ENCODE measurements at regions not wholly inside any gene's neighbourhood (a gene's known extent, or its start where the extent isn't known, plus 50 kb on each side); places are given as distances from the start of the nearest gene placed in this dataset.

DNA sequence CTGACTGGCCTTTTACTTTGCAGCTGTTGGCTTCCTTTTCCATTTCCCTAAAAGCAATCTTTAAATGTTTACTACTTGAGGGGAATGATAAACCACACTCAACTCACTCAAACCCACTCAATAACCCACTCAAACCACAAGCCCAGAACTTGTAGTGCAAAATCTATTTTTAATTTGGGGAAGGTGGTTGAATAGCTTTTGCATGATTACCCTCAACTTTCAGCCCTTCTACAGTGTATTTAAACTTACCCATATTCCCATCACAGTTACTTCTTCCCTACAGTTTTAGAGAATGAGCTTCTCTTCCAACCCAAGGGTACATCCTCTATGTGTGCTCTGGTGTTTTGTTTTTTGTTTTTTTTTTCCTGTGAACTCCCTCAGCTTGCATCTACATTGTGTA is 636.1 kb downstream of the TDRD15 start:
- no peak for TF ChIP-seq CTCF (conservative IDR thresholded peaks at IDR 0.05)
- Mint-ChIP-seq H3K4me3 (no peak overlapping the region), H3K9me3 (no peaks in the 10 kb centered on the region), H3K27ac (ENCODE audit: unreplicated experiment) (no peak overlapping the region), H3K27me3 (ENCODE audit: low read depth) (no peaks in the 10 kb centered on the region), H3K36me3 (ENCODE audit: low read depth) (no peaks in the 10 kb centered on the region), H3K4me1 (no peaks in the 10 kb centered on the region)
- no peak for DNase-seq (ENCODE audit: low read depth, low spot score)

DNA sequence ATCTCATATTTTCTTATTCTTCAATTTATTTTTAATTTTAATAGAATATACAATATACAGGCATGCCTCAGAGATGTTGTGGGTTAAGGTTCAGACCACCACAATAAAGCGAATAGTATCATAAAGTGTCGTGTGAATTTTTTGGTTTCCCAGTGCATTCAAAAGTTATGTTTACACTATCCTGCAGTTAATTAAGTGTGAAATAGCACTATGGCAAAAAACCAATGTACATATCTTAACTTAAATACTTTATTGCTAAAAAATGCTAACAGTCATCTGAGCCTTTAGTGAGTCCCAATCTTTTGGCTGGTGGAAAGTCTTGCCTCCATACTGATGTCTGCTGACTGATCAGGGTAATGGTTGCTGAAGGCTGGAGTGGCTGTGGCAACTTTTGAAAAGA is 637.6 kb downstream of the TDRD15 start:
- DNase-seq (ENCODE audit: low read depth, low spot score): no peak
- TF ChIP-seq CTCF (conservative IDR thresholded peaks at IDR 0.05): no peak
- Mint-ChIP-seq H3K4me3 (no peak overlapping the region), H3K27me3 (ENCODE audit: low read depth) (no peaks in the 10 kb centered on the region), H3K27ac (ENCODE audit: unreplicated experiment) (no peak overlapping the region), H3K4me1 (no peaks in the 10 kb centered on the region), H3K36me3 (ENCODE audit: low read depth) (no peaks in the 10 kb centered on the region), H3K9me3 (no peaks in the 10 kb centered on the region)

- H3K9me3 Mint-ChIP-seq: no peaks in the 10 kb centered on the region
- no peak overlapping the region for H3K4me3 Mint-ChIP-seq
- TF ChIP-seq CTCF (conservative IDR thresholded peaks at IDR 0.05): no peak
Observed at GRCh38 chr2:21763501-21763900, 639.7 kb downstream of the TDRD15 start.

DNA sequence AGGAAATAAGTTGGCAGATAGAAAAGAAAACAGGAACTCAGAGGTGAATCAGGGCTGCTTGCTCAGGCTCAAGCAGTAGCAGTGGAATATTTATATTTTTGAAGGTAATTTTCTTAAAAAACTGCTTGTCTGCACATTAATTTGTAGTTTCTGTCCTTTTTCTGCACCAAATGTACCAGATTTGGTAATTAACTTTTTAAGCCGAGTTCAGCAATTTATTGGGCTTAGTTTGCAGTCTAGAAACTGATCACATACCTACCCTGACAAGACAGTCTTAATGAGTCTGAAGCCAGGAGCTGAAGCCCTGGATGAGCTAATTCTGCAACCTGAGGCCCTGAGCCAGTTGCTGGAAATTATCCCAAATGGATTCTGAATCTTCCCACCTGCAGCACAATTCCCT is 647.0 kb downstream of the TDRD15 start:
- Mint-ChIP-seq H3K4me1 (peaks cover 9% of the 10 kb centered on the region), H3K9me3 (no peaks in the 10 kb centered on the region), H3K4me3 (no peak overlapping the region), H3K27me3 (ENCODE audit: low read depth) (no peaks in the 10 kb centered on the region), H3K36me3 (ENCODE audit: low read depth) (no peaks in the 10 kb centered on the region), H3K27ac (ENCODE audit: unreplicated experiment) (no peak overlapping the region)
- DNase-seq (ENCODE audit: low read depth, low spot score): no peak
- TF ChIP-seq CTCF (conservative IDR thresholded peaks at IDR 0.05): no peak

More at GRCh38 chr2:21763501-21763900, 639.7 kb downstream of the TDRD15 start:
- no peaks in the 10 kb centered on the region for H3K4me1 Mint-ChIP-seq
- no peak overlapping the region for H3K27ac Mint-ChIP-seq (ENCODE audit: unreplicated experiment)
- DNase-seq (ENCODE audit: low read depth, low spot score): no peak
- H3K27me3 Mint-ChIP-seq (ENCODE audit: low read depth): no peaks in the 10 kb centered on the region
- no peaks in the 10 kb centered on the region for H3K36me3 Mint-ChIP-seq (ENCODE audit: low read depth)

- no peak for TF ChIP-seq CTCF (conservative IDR thresholded peaks at IDR 0.05)
- Mint-ChIP-seq H3K9me3 (no peaks in the 10 kb centered on the region), H3K27me3 (ENCODE audit: low read depth) (no peaks in the 10 kb centered on the region), H3K4me1 (peaks cover 9% of the 10 kb centered on the region), H3K36me3 (ENCODE audit: low read depth) (no peaks in the 10 kb centered on the region), H3K27ac (ENCODE audit: unreplicated experiment) (no peak overlapping the region), H3K4me3 (no peak overlapping the region)
- DNase-seq (ENCODE audit: low read depth, low spot score): no peak
Observed at GRCh38 chr2:21772624-21773023, 648.9 kb downstream of the TDRD15 start.

GRCh38 chr2:21773168-21773567 is 649.4 kb downstream of the TDRD15 start:
- Mint-ChIP-seq H3K36me3 (ENCODE audit: low read depth) (no peaks in the 10 kb centered on the region), H3K4me3 (no peak overlapping the region), H3K9me3 (no peaks in the 10 kb centered on the region), H3K27ac (ENCODE audit: unreplicated experiment) (no peak overlapping the region), H3K4me1 (peaks cover 9% of the 10 kb centered on the region), H3K27me3 (ENCODE audit: low read depth) (no peaks in the 10 kb centered on the region)
- no peak for TF ChIP-seq CTCF (conservative IDR thresholded peaks at IDR 0.05)
- no peak for DNase-seq (ENCODE audit: low read depth, low spot score)

All from neural crest cell (in vitro differentiated cells).